A549 (cell line): ENCODE measurements at regions not wholly inside any gene's neighbourhood (a gene's known extent, or its start where the extent isn't known, plus 50 kb on each side); places are given as distances from the start of the nearest gene placed in this dataset.

Experiments
- ATAC-seq, 2 experiments: fragments of 200-7000 bp in 1 of 2; fragments of >200 bp in 1 of 2; cut with Nextera tagmentation in 1 of 2; cut with Tn5 transposase in 1 of 2; 3 replicates each; pipeline versions ENCODE4 v1.8.0 to v1.9.1; 2018 to 2020; ENCODE audit warnings: mild to moderate bottlenecking in 1 of 2, moderate library complexity in 1 of 2
- CTCF ChIA-PET: fragments of 300-600 bp; sonication (Branson Sonifier 250); formaldehyde crosslinking; extraction: SDS; loops from one replicate; lab custom pipeline; 2021; ENCODE audit warnings: antibody characterized with exemption, inconsistent platforms; lab: Yijun Ruan, JAX
- POLR2A ChIA-PET: fragments of 350-600 bp; formaldehyde crosslinking; extraction: SDS; loops from one replicate; lab custom pipeline; 2021; ENCODE audit warnings: antibody characterized with exemption, inconsistent platforms; lab: Yijun Ruan, JAX
- DNase-seq, 2 experiments: peaks; one replicate each; pipeline versions ENCODE4 v3.0.0 to v3.0.0-alpha.2; 2011 to 2016; ENCODE audit warnings: low read depth in 1 of 2, low spot score in 1 of 2
- FAIRE-seq: peaks from 2 replicates; lab custom pipeline; 2011; peaks lifted over from hg19 to GRCh38; lab: Jason Lieb, UNC
- H3K27ac ChIP-seq, 2 experiments: fragments of >200 bp; sonication (Bioruptor Twin); formaldehyde crosslinking; 3 replicates each; pipeline ENCODE4 v1.5.1; 2016 to 2017
- H3K4me1 ChIP-seq: fragments of >200 bp; sonication (Bioruptor Twin); formaldehyde crosslinking; 3 replicates; pipeline ENCODE4 v1.6.1; 2016
- H3K4me2 ChIP-seq: fragments of >200 bp; sonication (Bioruptor Twin); formaldehyde crosslinking; 3 replicates; pipeline ENCODE4 v1.6.1; 2016
- H3K4me3 ChIP-seq: fragments of >200 bp; sonication (Bioruptor Twin); formaldehyde crosslinking; 3 replicates; pipeline ENCODE4 v1.5.1; 2016
- H3K9me3 ChIP-seq: fragments of >200 bp; sonication (Bioruptor Twin); formaldehyde crosslinking; 3 replicates; pipeline ENCODE4 v1.6.1; 2016
- CBX8 ChIP-seq: fragments of 200-600 bp; sonication (generic); IDR thresholded peaks from 2 replicates; pipeline ENCODE4 v1.6.1; 2016
- CEBPB ChIP-seq, 2 experiments: fragments of >200 bp in 1 of 2; sonication (Bioruptor Twin) in 1 of 2; formaldehyde crosslinking in 1 of 2; IDR thresholded peaks; 2 replicates each; pipeline ENCODE4 v1.6.1; 2012 to 2016
- CHD4 ChIP-seq: fragments of 200-600 bp; sonication (generic); IDR thresholded peaks from 2 replicates; pipeline ENCODE4 v1.6.1; 2016; ENCODE audit warnings: antibody characterized with exemption, mild to moderate bottlenecking, borderline replicate concordance
- EP300 ChIP-seq, 2 experiments: fragments of >200 bp; sonication (Bioruptor Twin); formaldehyde crosslinking; IDR thresholded peaks; 2 replicates in 1 of 2; 3 replicates in 1 of 2; pipeline ENCODE4 v1.6.1; 2016 to 2017
- ESRRA ChIP-seq: fragments of 150-350 bp; IDR thresholded peaks from 2 replicates; pipeline ENCODE4 v1.6.1; 2014; ENCODE audit warnings: mild to moderate bottlenecking, low read length, borderline replicate concordance
- FOXS1 ChIP-seq: fragments of 250-450 bp; sonication (Bioruptor Pico); IDR thresholded peaks from 2 replicates; pipeline ENCODE4 v1.5.0; 2020; ENCODE audit warnings: mild to moderate bottlenecking, moderate library complexity
- GATA3 ChIP-seq: IDR thresholded peaks from 2 replicates; pipeline ENCODE4 v1.6.1; 2012; ENCODE audit warnings: borderline replicate concordance
- HOXA7 ChIP-seq: fragments of 250-450 bp; sonication (Bioruptor Pico); IDR thresholded peaks from 2 replicates; pipeline ENCODE4 v1.5.0; 2020; ENCODE audit warnings: mild to moderate bottlenecking, moderate library complexity
- HOXB13 ChIP-seq: fragments of 250-450 bp; sonication (Bioruptor Pico); IDR thresholded peaks from 2 replicates; pipeline ENCODE4 v1.5.0; 2020; ENCODE audit warnings: low read depth, mild to moderate bottlenecking, moderate library complexity
- HOXB5 ChIP-seq: fragments of 250-450 bp; sonication (Bioruptor Pico); IDR thresholded peaks from 2 replicates; pipeline ENCODE4 v1.5.0; 2020; ENCODE audit warnings: mild to moderate bottlenecking, moderate library complexity
- MAFK ChIP-seq: fragments of 450-650 bp; IDR thresholded peaks from 2 replicates; pipeline ENCODE4 v1.6.1; 2014; ENCODE audit not compliant: partially characterized antibody
- NFE2L2 ChIP-seq: fragments of 150-350 bp; conservative IDR thresholded peaks from 2 replicates; pipeline ENCODE4 v1.6.1; 2014; ENCODE audit warnings: low read length
- NPAS2 ChIP-seq: fragments of 250-450 bp; sonication (Bioruptor Pico); IDR thresholded peaks from 2 replicates; pipeline ENCODE4 v1.8.0; 2022; ENCODE audit warnings: mild to moderate bottlenecking, moderate library complexity, borderline replicate concordance
- PHF8 ChIP-seq: fragments of 200-600 bp; sonication (generic); IDR thresholded peaks from 2 replicates; pipeline ENCODE4 v1.6.1; 2016; ENCODE audit warnings: low read depth, mild to moderate bottlenecking, antibody characterized with exemption, moderate library complexity, borderline replicate concordance
- RAD21 ChIP-seq, 2 experiments: fragments of >200 bp in 1 of 2; sonication (Bioruptor Twin) in 1 of 2; formaldehyde crosslinking in 1 of 2; IDR thresholded peaks in 1 of 2; conservative IDR thresholded peaks in 1 of 2; 2 replicates in 1 of 2; 3 replicates in 1 of 2; pipeline ENCODE4 v1.6.1; 2012 to 2018; ENCODE audit warnings: inconsistent platforms in 1 of 2
- RCOR1 ChIP-seq: fragments of 150-350 bp; IDR thresholded peaks from 2 replicates; pipeline ENCODE4 v1.6.1; 2014; ENCODE audit warnings: antibody characterized with exemption, low read length, low read depth
- RFX5 ChIP-seq: fragments of 450-650 bp; IDR thresholded peaks from 2 replicates; pipeline ENCODE4 v1.7.1; 2014; ENCODE audit warnings: antibody characterized with exemption, mild to moderate bottlenecking, moderate library complexity
- RNF2 ChIP-seq: fragments of 200-600 bp; sonication (generic); IDR thresholded peaks from 2 replicates; pipeline ENCODE4 v1.6.1; 2016; ENCODE audit warnings: low read depth, mild to moderate bottlenecking, antibody characterized with exemption, moderate library complexity, borderline replicate concordance
- SMC3 ChIP-seq: fragments of >200 bp; sonication (Bioruptor Twin); formaldehyde crosslinking; IDR thresholded peaks from 3 replicates; pipeline ENCODE4 v1.6.1; 2018; ENCODE audit warnings: inconsistent platforms
- SREBF2 ChIP-seq: fragments of 450-650 bp; IDR thresholded peaks from 2 replicates; pipeline ENCODE4 v1.6.1; 2014; ENCODE audit warnings: mild to moderate bottlenecking, moderate library complexity
- TFCP2L1 ChIP-seq: fragments of 250-450 bp; sonication (Bioruptor Pico); IDR thresholded peaks from 2 replicates; pipeline ENCODE4 v1.5.0; 2021; ENCODE audit warnings: mild to moderate bottlenecking
- ZC3H11A ChIP-seq: fragments of 450-650 bp; IDR thresholded peaks from 2 replicates; pipeline ENCODE4 v1.6.1; 2014; ENCODE audit warnings: antibody characterized with exemption, mild to moderate bottlenecking
- ZFP36 ChIP-seq: fragments of 450-650 bp; IDR thresholded peaks from 2 replicates; pipeline ENCODE4 v1.6.1; 2014; ENCODE audit warnings: borderline replicate concordance; ENCODE audit not compliant: partially characterized antibody
- ZNF302 ChIP-seq: fragments of 250-450 bp; sonication (Bioruptor Pico); IDR thresholded peaks from 2 replicates; pipeline ENCODE4 v1.9.0; 2021; ENCODE audit warnings: inconsistent platforms, mild to moderate bottlenecking, moderate library complexity
- ZSCAN20 ChIP-seq: fragments of 250-450 bp; sonication (Bioruptor Pico); IDR thresholded peaks from 2 replicates; pipeline ENCODE4 v1.8.0; 2022; ENCODE audit warnings: mild to moderate bottlenecking, moderate library complexity
- WGBS: methylation state at CpG from one replicate; pipeline ENCODE4 v1.1.6; 2017; ENCODE audit errors: missing lambda C conversion rate; 5-methylcytosine and 5-hydroxymethylcytosine counted together
- TF ChIP-seq, protein P1 (sequence below): fragments of 200-600 bp; sonication (generic); IDR thresholded peaks from 2 replicates; pipeline ENCODE4 v1.6.1; 2016; ENCODE audit warnings: antibody characterized with exemption, mild to moderate bottlenecking, moderate library complexity
- TF ChIP-seq, protein P2 (sequence below): fragments of 250-450 bp; sonication (Bioruptor Pico); IDR thresholded peaks from 2 replicates; pipeline ENCODE4 v1.5.0; 2021; ENCODE audit warnings: mild to moderate bottlenecking, moderate library complexity, borderline replicate concordance
- TF ChIP-seq, protein P3 (sequence below): fragments of >200 bp; sonication (Bioruptor Twin); formaldehyde crosslinking; IDR thresholded peaks from 2 replicates; pipeline ENCODE4 v1.6.1; 2016
- TF ChIP-seq, protein P4 (sequence below): fragments of 150-350 bp; IDR thresholded peaks from 2 replicates; pipeline ENCODE4 v1.6.1; 2014; ENCODE audit warnings: low read depth, mild to moderate bottlenecking, low read length
- TF ChIP-seq, protein P5 (sequence below): fragments of 250-450 bp; sonication (Bioruptor Pico); IDR thresholded peaks from 2 replicates; pipeline ENCODE4 v1.5.0; 2020; ENCODE audit warnings: low read depth, mild to moderate bottlenecking, moderate library complexity
- TF ChIP-seq, protein P6 (sequence below): IDR thresholded peaks from 2 replicates; pipeline ENCODE4 v1.6.1; 2012

DNA sequence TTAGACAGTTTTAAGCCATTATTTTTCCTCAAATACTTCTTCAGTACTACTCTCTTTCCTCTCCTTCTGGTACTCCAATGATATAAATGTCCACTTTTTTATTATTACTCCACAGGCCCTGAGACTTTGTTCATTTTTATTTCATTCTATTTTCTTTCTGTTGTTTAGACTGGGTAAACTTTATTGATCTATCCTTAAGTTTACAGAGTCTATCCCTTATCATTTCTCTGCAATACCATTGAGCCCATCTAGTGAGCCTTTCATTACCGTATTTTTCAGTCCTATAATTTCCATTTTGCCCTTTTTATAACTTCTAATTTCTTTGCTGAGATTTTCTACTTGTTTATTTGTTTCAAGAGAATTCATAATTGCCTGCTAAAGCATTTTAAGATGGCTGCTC lies 193.7 kb downstream of the TOX3 start:
- ChIA-PET POLR2A (no interaction called here), CTCF (no interaction called here)
- FAIRE-seq (no peak), DNase-seq (no peak), ATAC-seq (no peak)
- WGBS: 4% methylated on average over 1 of the region's 1 CpG
- Histone ChIP-seq H3K4me2 (no peak overlapping the region), H3K27ac (no peak overlapping the region), H3K4me1 (no peaks in the 10 kb centered on the region), H3K9me3 (no peaks in the 10 kb centered on the region), H3K4me3 (no peak overlapping the region)
- TF ChIP-seq, protein P1, sequence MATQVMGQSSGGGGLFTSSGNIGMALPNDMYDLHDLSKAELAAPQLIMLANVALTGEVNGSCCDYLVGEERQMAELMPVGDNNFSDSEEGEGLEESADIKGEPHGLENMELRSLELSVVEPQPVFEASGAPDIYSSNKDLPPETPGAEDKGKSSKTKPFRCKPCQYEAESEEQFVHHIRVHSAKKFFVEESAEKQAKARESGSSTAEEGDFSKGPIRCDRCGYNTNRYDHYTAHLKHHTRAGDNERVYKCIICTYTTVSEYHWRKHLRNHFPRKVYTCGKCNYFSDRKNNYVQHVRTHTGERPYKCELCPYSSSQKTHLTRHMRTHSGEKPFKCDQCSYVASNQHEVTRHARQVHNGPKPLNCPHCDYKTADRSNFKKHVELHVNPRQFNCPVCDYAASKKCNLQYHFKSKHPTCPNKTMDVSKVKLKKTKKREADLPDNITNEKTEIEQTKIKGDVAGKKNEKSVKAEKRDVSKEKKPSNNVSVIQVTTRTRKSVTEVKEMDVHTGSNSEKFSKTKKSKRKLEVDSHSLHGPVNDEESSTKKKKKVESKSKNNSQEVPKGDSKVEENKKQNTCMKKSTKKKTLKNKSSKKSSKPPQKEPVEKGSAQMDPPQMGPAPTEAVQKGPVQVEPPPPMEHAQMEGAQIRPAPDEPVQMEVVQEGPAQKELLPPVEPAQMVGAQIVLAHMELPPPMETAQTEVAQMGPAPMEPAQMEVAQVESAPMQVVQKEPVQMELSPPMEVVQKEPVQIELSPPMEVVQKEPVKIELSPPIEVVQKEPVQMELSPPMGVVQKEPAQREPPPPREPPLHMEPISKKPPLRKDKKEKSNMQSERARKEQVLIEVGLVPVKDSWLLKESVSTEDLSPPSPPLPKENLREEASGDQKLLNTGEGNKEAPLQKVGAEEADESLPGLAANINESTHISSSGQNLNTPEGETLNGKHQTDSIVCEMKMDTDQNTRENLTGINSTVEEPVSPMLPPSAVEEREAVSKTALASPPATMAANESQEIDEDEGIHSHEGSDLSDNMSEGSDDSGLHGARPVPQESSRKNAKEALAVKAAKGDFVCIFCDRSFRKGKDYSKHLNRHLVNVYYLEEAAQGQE: no peak
- TF ChIP-seq ZNF302 (CRISPR knock-in tag): no peak
- TF ChIP-seq MAFK: no peak
- no peak for TF ChIP-seq RFX5
- TF ChIP-seq NFE2L2: no peak
- no peak for TF ChIP-seq RNF2
- TF ChIP-seq PHF8: no peak
- TF ChIP-seq, protein P2, sequence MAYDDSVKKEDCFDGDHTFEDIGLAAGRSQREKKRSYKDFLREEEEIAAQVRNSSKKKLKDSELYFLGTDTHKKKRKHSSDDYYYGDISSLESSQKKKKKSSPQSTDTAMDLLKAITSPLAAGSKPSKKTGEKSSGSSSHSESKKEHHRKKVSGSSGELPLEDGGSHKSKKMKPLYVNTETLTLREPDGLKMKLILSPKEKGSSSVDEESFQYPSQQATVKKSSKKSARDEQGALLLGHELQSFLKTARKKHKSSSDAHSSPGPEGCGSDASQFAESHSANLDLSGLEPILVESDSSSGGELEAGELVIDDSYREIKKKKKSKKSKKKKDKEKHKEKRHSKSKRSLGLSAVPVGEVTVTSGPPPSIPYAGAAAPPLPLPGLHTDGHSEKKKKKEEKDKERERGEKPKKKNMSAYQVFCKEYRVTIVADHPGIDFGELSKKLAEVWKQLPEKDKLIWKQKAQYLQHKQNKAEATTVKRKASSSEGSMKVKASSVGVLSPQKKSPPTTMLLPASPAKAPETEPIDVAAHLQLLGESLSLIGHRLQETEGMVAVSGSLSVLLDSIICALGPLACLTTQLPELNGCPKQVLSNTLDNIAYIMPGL (CRISPR knock-in tag): no peak
- TF ChIP-seq ZC3H11A: no peak
- no peak for TF ChIP-seq HOXB5 (CRISPR knock-in tag)
- TF ChIP-seq CHD4: no peak
- no peak for TF ChIP-seq CEBPB (IDR thresholded peaks at IDR 0.05)
- TF ChIP-seq FOXS1 (CRISPR knock-in tag): no peak
- no peak for TF ChIP-seq SREBF2
- no peak for TF ChIP-seq RAD21 (conservative IDR thresholded peaks at IDR 0.05 in 1 of 2, IDR thresholded peaks at IDR 0.05 in 1 of 2)
- TF ChIP-seq, protein P3, sequence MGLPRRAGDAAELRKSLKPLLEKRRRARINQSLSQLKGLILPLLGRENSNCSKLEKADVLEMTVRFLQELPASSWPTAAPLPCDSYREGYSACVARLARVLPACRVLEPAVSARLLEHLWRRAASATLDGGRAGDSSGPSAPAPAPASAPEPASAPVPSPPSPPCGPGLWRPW: no peak
- TF ChIP-seq ZSCAN20: no peak
- TF ChIP-seq, protein P4, sequence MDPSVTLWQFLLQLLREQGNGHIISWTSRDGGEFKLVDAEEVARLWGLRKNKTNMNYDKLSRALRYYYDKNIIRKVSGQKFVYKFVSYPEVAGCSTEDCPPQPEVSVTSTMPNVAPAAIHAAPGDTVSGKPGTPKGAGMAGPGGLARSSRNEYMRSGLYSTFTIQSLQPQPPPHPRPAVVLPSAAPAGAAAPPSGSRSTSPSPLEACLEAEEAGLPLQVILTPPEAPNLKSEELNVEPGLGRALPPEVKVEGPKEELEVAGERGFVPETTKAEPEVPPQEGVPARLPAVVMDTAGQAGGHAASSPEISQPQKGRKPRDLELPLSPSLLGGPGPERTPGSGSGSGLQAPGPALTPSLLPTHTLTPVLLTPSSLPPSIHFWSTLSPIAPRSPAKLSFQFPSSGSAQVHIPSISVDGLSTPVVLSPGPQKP: no peak

DNA sequence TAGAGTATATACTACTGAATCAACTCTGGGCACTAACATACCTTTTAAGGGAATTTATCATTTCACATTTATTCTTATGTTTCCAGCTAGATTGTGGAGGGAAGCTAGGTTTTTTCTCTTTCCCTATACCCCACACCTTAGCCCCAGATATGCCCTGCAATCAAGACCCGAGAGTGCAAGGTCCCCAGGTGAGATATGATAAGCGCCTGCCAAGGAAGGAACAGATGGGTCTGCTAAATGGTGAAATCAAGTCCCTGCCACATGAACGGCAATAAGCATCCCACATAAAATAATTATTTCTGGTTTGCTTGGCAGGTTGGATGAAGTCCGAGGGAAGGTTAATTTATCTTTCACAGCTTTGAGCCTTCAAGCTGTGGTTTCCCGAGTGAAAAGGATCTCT lies 195.5 kb downstream of the TOX3 start:
- WGBS: 22% methylated on average over 5 of the region's 5 CpGs

More for the DNA sequence above, 195.5 kb downstream of the TOX3 start:
- no peak overlapping the region for H3K27ac ChIP-seq
- ChIA-PET POLR2A (no interaction called here), CTCF (interaction anchor here (0.6 to 0.8 kb wide), 2 partner anchors 11 to 451 kb away, joined by 3 read pairs; no protein-coding TSS in a partner anchor)
- TF ChIP-seq NPAS2 (CRISPR knock-in tag) (no peak), CBX8 (no peak), GATA3 (no peak), ZFP36 (no peak), TFCP2L1 (CRISPR knock-in tag) (no peak), SMC3 (no peak), HOXA7 (CRISPR knock-in tag) (no peak), RCOR1 (no peak), RFX5 (no peak), EP300 (IDR thresholded peaks at IDR 0.05) (no peak), CHD4 (no peak), FOXS1 (CRISPR knock-in tag) (no peak), ESRRA (no peak), HOXB13 (no peak), RAD21 (conservative IDR thresholded peaks at IDR 0.05 in 1 of 2, IDR thresholded peaks at IDR 0.05 in 1 of 2) (no peak)
- TF ChIP-seq, protein P5, sequence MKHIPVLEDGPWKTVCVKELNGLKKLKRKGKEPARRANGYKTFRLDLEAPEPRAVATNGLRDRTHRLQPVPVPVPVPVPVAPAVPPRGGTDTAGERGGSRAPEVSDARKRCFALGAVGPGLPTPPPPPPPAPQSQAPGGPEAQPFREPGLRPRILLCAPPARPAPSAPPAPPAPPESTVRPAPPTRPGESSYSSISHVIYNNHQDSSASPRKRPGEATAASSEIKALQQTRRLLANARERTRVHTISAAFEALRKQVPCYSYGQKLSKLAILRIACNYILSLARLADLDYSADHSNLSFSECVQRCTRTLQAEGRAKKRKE (CRISPR knock-in tag): no peak
- TF ChIP-seq, protein P6, sequence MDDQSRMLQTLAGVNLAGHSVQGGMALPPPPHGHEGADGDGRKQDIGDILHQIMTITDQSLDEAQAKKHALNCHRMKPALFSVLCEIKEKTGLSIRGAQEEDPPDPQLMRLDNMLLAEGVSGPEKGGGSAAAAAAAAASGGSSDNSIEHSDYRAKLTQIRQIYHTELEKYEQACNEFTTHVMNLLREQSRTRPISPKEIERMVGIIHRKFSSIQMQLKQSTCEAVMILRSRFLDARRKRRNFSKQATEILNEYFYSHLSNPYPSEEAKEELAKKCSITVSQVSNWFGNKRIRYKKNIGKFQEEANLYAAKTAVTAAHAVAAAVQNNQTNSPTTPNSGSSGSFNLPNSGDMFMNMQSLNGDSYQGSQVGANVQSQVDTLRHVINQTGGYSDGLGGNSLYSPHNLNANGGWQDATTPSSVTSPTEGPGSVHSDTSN: no peak
- FAIRE-seq (no peak), DNase-seq (no peak), ATAC-seq (no peak)
- H3K9me3 ChIP-seq: no peaks in the 10 kb centered on the region
- no peak overlapping the region for H3K4me3 ChIP-seq
- no peaks in the 10 kb centered on the region for H3K4me1 ChIP-seq
- no peak overlapping the region for H3K4me2 ChIP-seq
